HCT116 (cell line): ENCODE measurements at regions not wholly inside any gene's neighbourhood (a gene's known extent, or its start where the extent isn't known, plus 50 kb on each side); places are given as distances from the start of the nearest gene placed in this dataset.

ENCODE experiments used
- ATF3 ChIP-seq: IDR thresholded peaks from 2 replicates; pipeline ENCODE4 v1.6.1; 2012
- CBX3 ChIP-seq: IDR thresholded peaks from 2 replicates; pipeline ENCODE4 v1.6.1; 2012; ENCODE audit warnings: low read depth
- CTCF ChIP-seq, 3 experiments: fragments of 200-600 bp in 1 of 3; sonication (generic) in 1 of 3; IDR thresholded peaks in 2 of 3; conservative IDR thresholded peaks in 1 of 3; 2 replicates each; pipeline ENCODE4 v1.5.1; 2012 to 2017; ENCODE audit warnings: low read depth in 2 of 3, low read length in 2 of 3, antibody characterized with exemption in 1 of 3, borderline replicate concordance in 1 of 3, control low read depth in 1 of 3, mild to moderate bottlenecking in 1 of 3, mixed read lengths in 1 of 3, mixed run types in 1 of 3, moderate library complexity in 1 of 3; ENCODE audit not compliant: insufficient read depth in 1 of 3
- EGR1 ChIP-seq: IDR thresholded peaks from 2 replicates; pipeline ENCODE4 v1.6.1; 2012; ENCODE audit warnings: low read depth
- EZH2 ChIP-seq: fragments of 200-600 bp; sonication (generic); IDR thresholded peaks from 2 replicates; pipeline ENCODE4 v1.6.1; 2017; ENCODE audit warnings: antibody characterized with exemption, mixed run types
- EZH2phosphoT487 ChIP-seq: fragments of 200-600 bp; IDR thresholded peaks from 2 replicates; pipeline ENCODE4 v1.6.1; 2018; ENCODE audit warnings: antibody characterized with exemption, borderline replicate concordance
- JUND ChIP-seq: IDR thresholded peaks from 2 replicates; pipeline ENCODE4 v1.6.1; 2012
- POLR2A ChIP-seq: IDR thresholded peaks from 2 replicates; pipeline ENCODE4 v1.7.0; 2011; ENCODE audit warnings: borderline replicate concordance; ENCODE audit not compliant: insufficient read depth, insufficient read length; ENCODE audit errors: extremely low read depth
- POLR2AphosphoS5 ChIP-seq: IDR thresholded peaks from 2 replicates; pipeline ENCODE4 v1.6.1; 2011; ENCODE audit warnings: mild to moderate bottlenecking, low read depth, low read length, moderate library complexity
- RAD21 ChIP-seq: IDR thresholded peaks from 2 replicates; pipeline ENCODE4 v1.6.1; 2012; ENCODE audit warnings: low read depth, mild to moderate bottlenecking
- SIN3A ChIP-seq: IDR thresholded peaks from 2 replicates; pipeline ENCODE4 v1.6.1; 2012; ENCODE audit warnings: low read depth
- SP1 ChIP-seq: IDR thresholded peaks from 2 replicates; pipeline ENCODE4 v1.6.1; 2012; ENCODE audit warnings: low read depth

- TF ChIP-seq CTCF (IDR thresholded peaks at IDR 0.05 in 2 of 3, conservative IDR thresholded peaks at IDR 0.05 in 1 of 3; ENCODE audit: borderline replicate concordance in 1 of 3, insufficient read depth in 1 of 3, low read depth in 2 of 3, low read length in 2 of 3) (no peak), SP1 (no peak), JUND (no peak), POLR2A (no peak), EGR1 (no peak), EZH2phosphoT487 (no peak), ATF3 (no peak), CBX3 (no peak), SIN3A (no peak), POLR2AphosphoS5 (no peak), RAD21 (no peak), EZH2 (no peak)
Measured at GRCh38 chr13:97600458-97601075, 166.6 kb downstream of the RAP2A start.
